ENCODE measurements at regions not wholly inside any gene's neighbourhood (a gene's known extent, or its start where the extent isn't known, plus 50 kb on each side); places are given as distances from the start of the nearest gene placed in this dataset.

GRCh38 chr2:15107137-15107536, 454.0 kb downstream of the NBAS start:
- DNase-seq: no peak

GRCh38 chr2:15111718-15112117, 449.4 kb downstream of the NBAS start:
- DNase-seq: no peak

GRCh38 chr2:15112216-15112615, 448.9 kb downstream of the NBAS start:
- no peak for DNase-seq

DNA sequence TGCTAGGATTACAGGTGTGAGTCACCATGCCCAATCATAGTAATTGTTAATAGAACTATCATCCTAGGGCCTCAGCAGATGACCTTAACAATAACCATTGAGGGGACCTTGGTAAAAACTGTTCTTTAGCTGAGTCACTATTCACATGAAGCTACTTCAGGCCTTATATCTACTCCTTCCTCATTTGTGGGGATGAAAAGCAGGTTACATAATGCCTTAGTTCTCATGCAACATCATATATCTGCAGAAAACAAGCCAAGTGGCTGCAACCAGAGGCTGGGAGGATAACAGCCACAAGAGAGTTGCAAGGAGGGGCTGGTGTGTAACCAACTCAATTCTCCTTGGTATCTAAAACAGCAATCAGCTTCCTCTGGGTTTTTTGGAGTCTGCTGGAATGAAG, 445.4 kb downstream of the NBAS start:
- DNase-seq: no peak

GRCh38 chr2:15116830-15117229, 444.3 kb downstream of the NBAS start:
- DNase-seq: no peak
